D341Med (cell line): ENCODE measurements at regions not wholly inside any gene's neighbourhood (a gene's known extent, or its start where the extent isn't known, plus 50 kb on each side); places are given as distances from the start of the nearest gene placed in this dataset.

Experiments used
- DNase-seq: peaks from one replicate; pipeline ENCODE4 v3.0.0; 2012; ENCODE audit warnings: low spot score

GRCh38 chr14:61847861-61848260, 85.6 kb downstream of the SNAPC1 start:
- no peak for DNase-seq

GRCh38 chr14:61854898-61855297, 92.7 kb downstream of the SNAPC1 start:
- DNase-seq = no peak

- peak; percentile 67 for DNase-seq
Measured at GRCh38 chr14:61860294-61860918, 98.2 kb downstream of the SNAPC1 start.

- no peak for DNase-seq
Measured at GRCh38 chr14:61861320-61861865, 99.2 kb downstream of the SNAPC1 start.

GRCh38 chr14:61864329-61864898, 102.2 kb downstream of the SNAPC1 start:
- DNase-seq = no peak

- no peak for DNase-seq
Measured at GRCh38 chr14:61866932-61867920, 105.0 kb downstream of the SNAPC1 start.

- DNase-seq = no peak
Measured at GRCh38 chr14:61868846-61869245, 106.6 kb downstream of the SNAPC1 start.

- no peak for DNase-seq
Measured at GRCh38 chr14:61870163-61870562, 107.9 kb downstream of the SNAPC1 start.

- no peak for DNase-seq
Measured at GRCh38 chr14:61872452-61872851, 110.2 kb downstream of the SNAPC1 start.

GRCh38 chr14:61875483-61875882, 113.3 kb downstream of the SNAPC1 start:
- DNase-seq = no peak

- no peak for DNase-seq
Measured at GRCh38 chr14:61876362-61877034, 114.3 kb downstream of the SNAPC1 start.

GRCh38 chr14:61877035-61877390, 114.8 kb downstream of the SNAPC1 start:
- DNase-seq = no peak

- DNase-seq = no peak
Measured at GRCh38 chr14:61877768-61878167, 115.5 kb downstream of the SNAPC1 start.

- no peak for DNase-seq
Measured at GRCh38 chr14:61878931-61879330, 116.7 kb downstream of the SNAPC1 start.

- no peak for DNase-seq
Measured at GRCh38 chr14:61881046-61881445, 118.8 kb downstream of the SNAPC1 start.

GRCh38 chr14:61884711-61885110, 122.5 kb downstream of the SNAPC1 start:
- DNase-seq = no peak

GRCh38 chr14:61885203-61885961, 123.2 kb downstream of the SNAPC1 start:
- DNase-seq = no peak

- DNase-seq = no peak
Measured at GRCh38 chr14:61887628-61888027, 125.4 kb downstream of the SNAPC1 start.

GRCh38 chr14:61889914-61890351, 127.7 kb downstream of the SNAPC1 start:
- no peak for DNase-seq

GRCh38 chr14:61891170-61891569, 128.9 kb downstream of the SNAPC1 start:
- DNase-seq = no peak

GRCh38 chr14:61891810-61892209, 129.6 kb downstream of the SNAPC1 start:
- no peak for DNase-seq
